Astrocyte (in vitro differentiated cells and primary cell): ENCODE measurements at regions not wholly inside any gene's neighbourhood (a gene's known extent, or its start where the extent isn't known, plus 50 kb on each side); places are given as distances from the start of the nearest gene placed in this dataset.

Source experiments
- DNase-seq: peaks from one replicate; pipeline ENCODE4 v3.0.0-alpha.2; 2010; ENCODE audit warnings: low read depth
- FAIRE-seq: peaks from 2 replicates; lab custom pipeline; 2011; peaks lifted over from hg19 to GRCh38; lab: Jason Lieb, UNC
- H2AFZ ChIP-seq: 2 replicates; pipeline ENCODE4 v1.6.0; 2012; ENCODE audit warnings: low read depth, low read length, inconsistent platforms
- H3K27ac ChIP-seq: 2 replicates; pipeline ENCODE4 v1.5.1; 2011; ENCODE audit warnings: low read depth, low read length, inconsistent platforms
- H3K27me3 ChIP-seq: 2 replicates; pipeline ENCODE4 v1.6.0; 2011; ENCODE audit warnings: low read length, inconsistent platforms; ENCODE audit not compliant: insufficient read depth
- H3K36me3 ChIP-seq: 2 replicates; pipeline ENCODE4 v1.5.1; 2011; ENCODE audit warnings: low read length, inconsistent platforms; ENCODE audit not compliant: insufficient read depth
- H3K4me1 ChIP-seq: 2 replicates; pipeline ENCODE4 v1.5.1; 2011; ENCODE audit warnings: low read length, inconsistent platforms; ENCODE audit not compliant: insufficient read depth
- H3K4me2 ChIP-seq: 2 replicates; pipeline ENCODE4 v1.6.0; 2012; ENCODE audit warnings: low read length, inconsistent platforms
- H3K4me3 ChIP-seq: 2 replicates; pipeline ENCODE4 v1.5.1; 2011; ENCODE audit warnings: low read depth, mild to moderate bottlenecking, low read length, inconsistent platforms; ENCODE audit not compliant: insufficient read depth
- H3K79me2 ChIP-seq: 2 replicates; pipeline ENCODE4 v1.6.0; 2012; ENCODE audit warnings: mild to moderate bottlenecking, low read length, inconsistent platforms; ENCODE audit not compliant: insufficient read depth
- H3K9ac ChIP-seq: 2 replicates; pipeline ENCODE4 v1.6.0; 2012; ENCODE audit warnings: mild to moderate bottlenecking, low read length, inconsistent platforms
- H3K9me3 ChIP-seq: 2 replicates; pipeline ENCODE4 v1.5.1; 2012; ENCODE audit warnings: low read depth, mild to moderate bottlenecking, low read length, inconsistent platforms; ENCODE audit not compliant: insufficient read depth
- H4K20me1 ChIP-seq: 2 replicates; pipeline ENCODE4 v1.6.0; 2012; ENCODE audit warnings: low read length, inconsistent platforms; ENCODE audit not compliant: insufficient read depth
- H3K27ac Mint-ChIP-seq: one replicate; pipeline ENCODE4 v1.8.0; 2021; ENCODE audit warnings: mild to moderate bottlenecking, mixed read lengths; ENCODE audit not compliant: unreplicated experiment
- H3K27me3 Mint-ChIP-seq: one replicate; pipeline ENCODE4 v1.8.0; 2021; ENCODE audit warnings: low read depth, mixed read lengths; ENCODE audit not compliant: unreplicated experiment
- H3K36me3 Mint-ChIP-seq: one replicate; pipeline ENCODE4 v1.8.0; 2021; ENCODE audit warnings: low read depth, mixed read lengths; ENCODE audit not compliant: unreplicated experiment
- H3K4me1 Mint-ChIP-seq: one replicate; pipeline ENCODE4 v1.8.0; 2021; ENCODE audit warnings: low read depth, mixed read lengths; ENCODE audit not compliant: unreplicated experiment
- H3K4me3 Mint-ChIP-seq: one replicate; pipeline ENCODE4 v1.8.0; 2021; ENCODE audit warnings: mild to moderate bottlenecking, moderate library complexity, mixed read lengths; ENCODE audit not compliant: unreplicated experiment
- H3K9me3 Mint-ChIP-seq: one replicate; pipeline ENCODE4 v1.8.0; 2021; ENCODE audit warnings: mild to moderate bottlenecking, mixed read lengths; ENCODE audit not compliant: unreplicated experiment
- CTCF ChIP-seq: IDR thresholded peaks from 2 replicates; pipeline ENCODE4 v1.5.1; 2011; ENCODE audit warnings: low read depth, mild to moderate bottlenecking, inconsistent platforms, low read length, moderate library complexity; ENCODE audit not compliant: insufficient read depth
- EZH2 ChIP-seq: IDR thresholded peaks from 2 replicates; pipeline ENCODE4 v1.6.1; 2012; ENCODE audit warnings: mild to moderate bottlenecking, low read length, inconsistent platforms; ENCODE audit not compliant: insufficient read depth

GRCh38 chr11:69240332-69241074, 53.5 kb upstream of the MYEOV start:
- H3K4me3 Mint-ChIP-seq = no peak overlapping the region
- Histone ChIP-seq H4K20me1 (no peaks in the 10 kb centered on the region), H3K4me3 (no peak overlapping the region), H3K27me3 (no peaks in the 10 kb centered on the region), H3K4me2 (no peak overlapping the region), H3K79me2 (no peaks in the 10 kb centered on the region), H3K27ac (no peak overlapping the region), H3K36me3 (no peaks in the 10 kb centered on the region), H3K9ac (no peak overlapping the region), H3K4me1 (no peaks in the 10 kb centered on the region), H3K9me3 (peaks cover 3% of the 10 kb centered on the region), H2AFZ (no peak overlapping the region)
- FAIRE-seq = no peak
- no peak for DNase-seq
- peaks cover 3% of the 10 kb centered on the region for H3K36me3 Mint-ChIP-seq
- H3K9me3 Mint-ChIP-seq = peaks cover 12% of the 10 kb centered on the region
- no peak overlapping the region for H3K27ac Mint-ChIP-seq
- peaks cover 32% of the 10 kb centered on the region for H3K27me3 Mint-ChIP-seq
- no peaks in the 10 kb centered on the region for H3K4me1 Mint-ChIP-seq
- no peak for TF ChIP-seq EZH2
- TF ChIP-seq CTCF = peak; percentile 22

GRCh38 chr11:69241075-69241740, 52.7 kb upstream of the MYEOV start:
- Mint-ChIP-seq H3K9me3 (peaks cover 12% of the 10 kb centered on the region), H3K36me3 (peaks cover 5% of the 10 kb centered on the region), H3K27ac (no peak overlapping the region), H3K27me3 (peaks cover 35% of the 10 kb centered on the region), H3K4me3 (no peak overlapping the region), H3K4me1 (no peaks in the 10 kb centered on the region)
- H4K20me1 ChIP-seq = no peaks in the 10 kb centered on the region
- H3K4me3 ChIP-seq = no peak overlapping the region
- H3K4me1 ChIP-seq = no peaks in the 10 kb centered on the region
- H2AFZ ChIP-seq = no peak overlapping the region
- H3K4me2 ChIP-seq = no peak overlapping the region
- DNase-seq (no peak), FAIRE-seq (no peak)
- H3K9ac ChIP-seq = no peak overlapping the region
- no peak overlapping the region for H3K27ac ChIP-seq
- TF ChIP-seq CTCF (no peak), EZH2 (no peak)
- H3K79me2 ChIP-seq = no peaks in the 10 kb centered on the region
- H3K27me3 ChIP-seq = no peaks in the 10 kb centered on the region
- H3K9me3 ChIP-seq = peaks cover 3% of the 10 kb centered on the region
- no peaks in the 10 kb centered on the region for H3K36me3 ChIP-seq

GRCh38 chr11:69241844-69242243, 52.1 kb upstream of the MYEOV start:
- peaks cover 3% of the 10 kb centered on the region for H3K9me3 ChIP-seq
- no peaks in the 10 kb centered on the region for H3K27me3 ChIP-seq
- no peaks in the 10 kb centered on the region for H3K4me1 ChIP-seq
- Mint-ChIP-seq H3K36me3 (peaks cover 5% of the 10 kb centered on the region), H3K27ac (no peak overlapping the region), H3K27me3 (peaks cover 39% of the 10 kb centered on the region), H3K4me1 (no peaks in the 10 kb centered on the region), H3K4me3 (peak overlapping the region; percentile 14), H3K9me3 (peaks cover 12% of the 10 kb centered on the region)
- H4K20me1 ChIP-seq = no peaks in the 10 kb centered on the region
- H3K79me2 ChIP-seq = no peaks in the 10 kb centered on the region
- no peak overlapping the region for H3K4me2 ChIP-seq
- DNase-seq (no peak), FAIRE-seq (no peak)
- no peak overlapping the region for H3K27ac ChIP-seq
- no peak overlapping the region for H2AFZ ChIP-seq
- no peak for TF ChIP-seq CTCF
- no peak for TF ChIP-seq EZH2
- no peak overlapping the region for H3K4me3 ChIP-seq
- H3K9ac ChIP-seq = no peak overlapping the region
- no peaks in the 10 kb centered on the region for H3K36me3 ChIP-seq
